Transverse colon (tissue), 4 donors: ENCODE measurements at regions not wholly inside any gene's neighbourhood (a gene's known extent, or its start where the extent isn't known, plus 50 kb on each side); places are given as distances from the start of the nearest gene placed in this dataset.

Experiments
- DNase-seq: peaks from one replicate; pipeline ENCODE4 v3.0.0-alpha.2; 2019
- H3K27ac ChIP-seq, 4 donors: fragments of 200-600 bp; sonication (generic); 2 replicates each; pipeline ENCODE4 v1.5.1; 2016 to 2018; ENCODE audit warnings: inconsistent platforms in 4 of 4
- H3K27me3 ChIP-seq: fragments of 200-600 bp; sonication (generic); 2 replicates; pipeline ENCODE4 v1.5.1; 2017; ENCODE audit warnings: inconsistent platforms
- H3K36me3 ChIP-seq, 4 donors: fragments of 200-600 bp; sonication (generic); 2 replicates each; pipeline ENCODE4 v1.5.1; 2017 to 2019; ENCODE audit warnings: inconsistent platforms in 4 of 4
- H3K4me1 ChIP-seq, 4 donors: fragments of 200-600 bp; sonication (generic); 2 replicates each; pipeline ENCODE4 v1.5.1; 2017 to 2020; ENCODE audit warnings: inconsistent platforms in 4 of 4
- H3K4me3 ChIP-seq, 4 donors: fragments of 200-600 bp; sonication (generic); 1 replicate in 1 of 4; 2 replicates in 3 of 4; pipeline versions ENCODE4 v1.5.1 to v1.6.1; 2017 to 2019; ENCODE audit warnings: inconsistent platforms in 4 of 4
- H3K9me3 ChIP-seq, 2 donors: fragments of 200-600 bp; sonication (generic); 2 replicates each; pipeline ENCODE4 v1.5.1; 2017 to 2019; ENCODE audit warnings: inconsistent platforms in 2 of 2
- CTCF ChIP-seq, 5 experiments: fragments of 200-600 bp in 3 of 5; fragments of 450-650 bp in 2 of 5; sonication (generic) in 3 of 5; IDR thresholded peaks; 1 replicate in 2 of 5; 2 replicates in 3 of 5; pipeline ENCODE4 v1.5.1; 2016 to 2017; ENCODE audit warnings: antibody characterized with exemption in 5 of 5, inconsistent platforms in 3 of 5, mild to moderate bottlenecking in 2 of 5, moderate library complexity in 1 of 5
- EP300 ChIP-seq: sonication (generic); formaldehyde crosslinking; IDR thresholded peaks from one replicate; pipeline ENCODE4 v1.6.1; 2017; ENCODE audit warnings: antibody characterized with exemption, low read depth
- POLR2A ChIP-seq: fragments of 450-650 bp; IDR thresholded peaks from one replicate; pipeline ENCODE4 v1.6.1; 2016; ENCODE audit warnings: antibody characterized with exemption, mild to moderate bottlenecking, moderate library complexity
- POLR2AphosphoS5 ChIP-seq, 3 donors: sonication (generic); formaldehyde crosslinking; IDR thresholded peaks; one replicate each; pipeline ENCODE4 v1.6.1; 2016; ENCODE audit warnings: antibody characterized with exemption in 3 of 3
- WGBS, 2 donors: methylation state at CpG; one replicate each; pipeline ENCODE4 v1.1.5; 2018; ENCODE audit warnings: low coverage in 1 of 2; 5-methylcytosine and 5-hydroxymethylcytosine counted together
- in situ Hi-C, 4 donors: fragments of 200-750 bp; cut with MboI; loops; one replicate each; pipeline versions ENCODE4 v1.15.0 to v1.15.1; 2017; ENCODE audit warnings: low sequenced_read_pairs in 3 of 4, low pct_ligation_motif_present in 1 of 4, low pct_unique_long_range_greater_than_20kb in 1 of 4
- intact Hi-C: fragments of 100-400 bp; cut with DNase I; formaldehyde crosslinking; loops from one replicate; pipeline ENCODE4 v1.15.1; 2023; ENCODE audit warnings: low total_unique reads
- small RNA-seq, 4 donors: library from RNA; depleted of rRNA; stranded (forward); fragments of <200 nt; gene quantifications; one replicate each; pipeline ENCODE3, GENCODE V24; 2016

- no peak for DNase-seq
- H3K4me1 ChIP-seq = no peaks in the 10 kb centered on the region
- no peaks in the 10 kb centered on the region for H3K9me3 ChIP-seq
- in situ Hi-C loops = no loop called here
- no peaks in the 10 kb centered on the region for H3K36me3 ChIP-seq
- intact Hi-C loops = no loop called here
- H3K27me3 ChIP-seq = peaks cover 7% of the 10 kb centered on the region
- 47% methylated on average over 14 of the region's 14 CpGs; no CpG with 5 or more reads in 1 of the 2 donors for WGBS, 2 donors
- H3K27ac ChIP-seq = no peak overlapping the region
- TF ChIP-seq CTCF (IDR thresholded peaks at IDR 0.05) (no peak), EP300 (no peak), POLR2A (no peak), POLR2AphosphoS5 (IDR thresholded peaks at IDR 0.05) (no peak)
- no peak overlapping the region for H3K4me3 ChIP-seq
Observed at GRCh38 chr6:33854572-33855030, 50.8 kb upstream of the MLN start.

GRCh38 chr6:33853736-33854135, 49.9 kb upstream of the MLN start:
- intact Hi-C loops = no loop called here
- H3K27me3 ChIP-seq = peaks cover 7% of the 10 kb centered on the region

More at GRCh38 chr6:33853736-33854135, 49.9 kb upstream of the MLN start:
- TF ChIP-seq POLR2A (no peak), POLR2AphosphoS5 (IDR thresholded peaks at IDR 0.05) (no peak), EP300 (no peak), CTCF (IDR thresholded peaks at IDR 0.05) (no peak)
- Histone ChIP-seq H3K4me1 (no peaks in the 10 kb centered on the region), H3K27ac (no peak overlapping the region), H3K36me3 (no peaks in the 10 kb centered on the region), H3K4me3 (no peak overlapping the region), H3K9me3 (no peaks in the 10 kb centered on the region)
- in situ Hi-C loops = no loop called here
- no peak for DNase-seq
- WGBS, 2 donors = 80 to 85% methylated on average over 1 to 3 of the region's 3 CpGs

Small RNA genes in the stretch of these regions (small RNA-seq; reads per million reads assigned to genes)
- gene AL138889.2 (0 reads per million in 4 donors), gene MIR7159 (0 reads per million in 4 donors)
